Activated naive CD8-positive, alpha-beta T cell treated with anti-CD3 and anti-CD28 coated beads, Interleukin-2, amount 10 ng/mL, durations not matched to agents 7 days and 5 days (primary cell): ENCODE measurements at regions not wholly inside any gene's neighbourhood (a gene's known extent, or its start where the extent isn't known, plus 50 kb on each side); places are given as distances from the start of the nearest gene placed in this dataset.
"Not testable (repeated sequence)": the region's sequence is repeated elsewhere in the genome, so short reads cannot be mapped to it uniquely, and the experiment has no call there.

ENCODE experiments used
- ATAC-seq: fragments of 150-1000 bp; cut with Tn5 transposase; one replicate; pipeline ENCODE4 v1.10.0; 2021; ENCODE audit warnings: low read depth, moderate library complexity
- POLR2A ChIA-PET: fragments of 350-600 bp; sonication (Branson Sonifier 250); formaldehyde crosslinking; loops from one replicate; lab custom pipeline; 2021; ENCODE audit warnings: antibody characterized with exemption; lab: Charles Lee
- DNase-seq: peaks from one replicate; pipeline ENCODE4 v3.0.0; 2021
- H3K27ac Mint-ChIP-seq: one replicate; pipeline ENCODE4 v1.8.0; 2022; ENCODE audit warnings: mild to moderate bottlenecking, mixed read lengths
- H3K27me3 Mint-ChIP-seq: one replicate; pipeline ENCODE4 v1.8.0; 2022; ENCODE audit warnings: mild to moderate bottlenecking, moderate library complexity, mixed read lengths
- H3K36me3 Mint-ChIP-seq: one replicate; pipeline ENCODE4 v1.8.0; 2021; ENCODE audit warnings: mild to moderate bottlenecking, mixed read lengths
- H3K4me1 Mint-ChIP-seq: one replicate; pipeline ENCODE4 v1.8.0; 2021; ENCODE audit warnings: mixed read lengths
- H3K4me3 Mint-ChIP-seq: one replicate; pipeline ENCODE4 v1.8.0; 2022; ENCODE audit warnings: mild to moderate bottlenecking, moderate library complexity, mixed read lengths
- H3K9me3 Mint-ChIP-seq: one replicate; pipeline ENCODE4 v1.8.0; 2021; ENCODE audit warnings: mixed read lengths

DNA sequence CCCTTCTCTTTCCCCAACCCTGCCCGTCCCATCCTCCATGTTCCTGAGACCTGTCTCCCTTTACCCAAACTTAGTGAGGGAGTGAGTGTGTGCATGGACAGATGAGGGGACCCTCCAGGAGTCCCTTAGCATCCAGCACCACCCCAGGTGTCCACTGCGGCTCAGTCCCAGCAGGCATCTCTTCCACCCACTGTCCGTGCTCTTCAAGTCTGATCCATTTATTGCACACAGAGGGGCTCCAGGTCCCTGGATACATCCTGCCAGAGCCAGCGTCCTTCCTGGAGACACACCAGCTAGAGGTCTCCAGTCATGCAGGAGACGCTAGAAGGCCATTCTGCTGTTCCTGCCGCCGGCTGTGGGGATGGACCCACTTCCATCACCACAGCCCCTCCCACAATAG, 239.2 kb downstream of the ADGRD1 start:
- Mint-ChIP-seq H3K27me3 (peaks cover 4% of the 10 kb centered on the region), H3K4me1 (no peaks in the 10 kb centered on the region), H3K9me3 (peaks cover 1% of the 10 kb centered on the region), H3K4me3 (no peak overlapping the region), H3K36me3 (no peaks in the 10 kb centered on the region), H3K27ac (no peak overlapping the region)
- DNase-seq (no peak), ATAC-seq (no peak)
- POLR2A ChIA-PET: no interaction called here

DNA sequence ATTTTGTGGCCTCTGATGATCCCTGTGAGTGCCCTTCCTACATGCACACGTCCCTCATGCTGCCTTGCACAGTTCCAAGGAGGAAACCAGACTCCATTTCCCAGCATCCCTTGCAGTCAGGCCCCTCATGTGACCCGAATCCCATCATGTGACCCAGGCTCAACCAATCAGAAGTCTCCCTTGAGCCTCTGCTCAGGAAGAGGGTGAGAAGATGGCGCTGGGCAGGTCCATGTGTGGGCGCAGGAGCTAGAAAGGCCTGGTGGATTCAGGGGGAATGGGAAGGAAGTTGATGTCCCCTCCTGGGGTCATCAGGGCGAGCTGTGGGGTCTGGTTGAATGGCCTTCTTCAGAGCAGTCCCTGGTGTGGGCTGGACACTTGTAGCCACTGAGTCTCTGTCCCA, 240.5 kb downstream of the ADGRD1 start:
- H3K4me1 Mint-ChIP-seq: no peaks in the 10 kb centered on the region
- no peak overlapping the region for H3K27ac Mint-ChIP-seq
- POLR2A ChIA-PET: no interaction called here
- DNase-seq (no peak), ATAC-seq (no peak)
- no peak overlapping the region for H3K4me3 Mint-ChIP-seq
- no peaks in the 10 kb centered on the region for H3K9me3 Mint-ChIP-seq
- peaks cover 4% of the 10 kb centered on the region for H3K27me3 Mint-ChIP-seq
- no peaks in the 10 kb centered on the region for H3K36me3 Mint-ChIP-seq

GRCh38 chr12:131195796-131196195, 242.1 kb downstream of the ADGRD1 start:
- ATAC-seq (no peak), DNase-seq (no peak)
- Mint-ChIP-seq H3K27ac (no peak overlapping the region), H3K4me3 (no peak overlapping the region), H3K36me3 (no peaks in the 10 kb centered on the region), H3K4me1 (no peaks in the 10 kb centered on the region), H3K27me3 (peaks cover 4% of the 10 kb centered on the region), H3K9me3 (no peaks in the 10 kb centered on the region)
- POLR2A ChIA-PET: no interaction called here

GRCh38 chr12:131196220-131196619, 242.5 kb downstream of the ADGRD1 start:
- Mint-ChIP-seq H3K27me3 (peaks cover 4% of the 10 kb centered on the region), H3K36me3 (no peaks in the 10 kb centered on the region), H3K27ac (no peak overlapping the region), H3K4me3 (no peak overlapping the region), H3K4me1 (no peaks in the 10 kb centered on the region), H3K9me3 (no peaks in the 10 kb centered on the region)
- ATAC-seq: no peak
- DNase-seq: no peak
- POLR2A ChIA-PET: no interaction called here

- H3K36me3 Mint-ChIP-seq: no peaks in the 10 kb centered on the region
- no peak overlapping the region for H3K27ac Mint-ChIP-seq
- H3K9me3 Mint-ChIP-seq: no peaks in the 10 kb centered on the region
- H3K27me3 Mint-ChIP-seq: peaks cover 4% of the 10 kb centered on the region
- no peak overlapping the region for H3K4me3 Mint-ChIP-seq
- POLR2A ChIA-PET: no interaction called here
- DNase-seq: no peak
- no peaks in the 10 kb centered on the region for H3K4me1 Mint-ChIP-seq
- ATAC-seq: no peak
These were observed 243.8 kb downstream of the ADGRD1 start for GRCh38 chr12:131197490-131197889.

- Mint-ChIP-seq H3K27me3 (peaks cover 4% of the 10 kb centered on the region), H3K9me3 (no peaks in the 10 kb centered on the region), H3K27ac (no peak overlapping the region), H3K4me3 (no peak overlapping the region), H3K4me1 (no peaks in the 10 kb centered on the region), H3K36me3 (no peaks in the 10 kb centered on the region)
- DNase-seq (no peak), ATAC-seq (no peak)
- POLR2A ChIA-PET: no interaction called here
These were observed 245.5 kb downstream of the ADGRD1 start for GRCh38 chr12:131199221-131199620.

- H3K4me3 Mint-ChIP-seq, H3K4me1 Mint-ChIP-seq, H3K9me3 Mint-ChIP-seq, H3K27ac Mint-ChIP-seq, H3K27me3 Mint-ChIP-seq, DNase-seq, POLR2A ChIA-PET, H3K36me3 Mint-ChIP-seq: not testable (repeated sequence)
- ATAC-seq: peak; percentile 54
These were observed 248.2 kb downstream of the ADGRD1 start for GRCh38 chr12:131201912-131202311.

- H3K4me1 Mint-ChIP-seq: no peaks in the 10 kb centered on the region
- no peak overlapping the region for H3K4me3 Mint-ChIP-seq
- no peaks in the 10 kb centered on the region for H3K9me3 Mint-ChIP-seq
- H3K27me3 Mint-ChIP-seq: no peaks in the 10 kb centered on the region
- H3K27ac Mint-ChIP-seq: no peak overlapping the region
- ATAC-seq (no peak), DNase-seq (no peak)
- H3K36me3 Mint-ChIP-seq: no peaks in the 10 kb centered on the region
- POLR2A ChIA-PET: no interaction called here
These were observed 249.1 kb downstream of the ADGRD1 start for GRCh38 chr12:131202592-131203378.

- no peak overlapping the region for H3K27ac Mint-ChIP-seq
- H3K27me3 Mint-ChIP-seq: no peaks in the 10 kb centered on the region
- DNase-seq (no peak), ATAC-seq (no peak)
- no peaks in the 10 kb centered on the region for H3K4me1 Mint-ChIP-seq
- no peaks in the 10 kb centered on the region for H3K9me3 Mint-ChIP-seq
- POLR2A ChIA-PET: no interaction called here
- H3K4me3 Mint-ChIP-seq: no peak overlapping the region
- H3K36me3 Mint-ChIP-seq: no peaks in the 10 kb centered on the region
These were observed 250.1 kb downstream of the ADGRD1 start for GRCh38 chr12:131203666-131204415.

DNA sequence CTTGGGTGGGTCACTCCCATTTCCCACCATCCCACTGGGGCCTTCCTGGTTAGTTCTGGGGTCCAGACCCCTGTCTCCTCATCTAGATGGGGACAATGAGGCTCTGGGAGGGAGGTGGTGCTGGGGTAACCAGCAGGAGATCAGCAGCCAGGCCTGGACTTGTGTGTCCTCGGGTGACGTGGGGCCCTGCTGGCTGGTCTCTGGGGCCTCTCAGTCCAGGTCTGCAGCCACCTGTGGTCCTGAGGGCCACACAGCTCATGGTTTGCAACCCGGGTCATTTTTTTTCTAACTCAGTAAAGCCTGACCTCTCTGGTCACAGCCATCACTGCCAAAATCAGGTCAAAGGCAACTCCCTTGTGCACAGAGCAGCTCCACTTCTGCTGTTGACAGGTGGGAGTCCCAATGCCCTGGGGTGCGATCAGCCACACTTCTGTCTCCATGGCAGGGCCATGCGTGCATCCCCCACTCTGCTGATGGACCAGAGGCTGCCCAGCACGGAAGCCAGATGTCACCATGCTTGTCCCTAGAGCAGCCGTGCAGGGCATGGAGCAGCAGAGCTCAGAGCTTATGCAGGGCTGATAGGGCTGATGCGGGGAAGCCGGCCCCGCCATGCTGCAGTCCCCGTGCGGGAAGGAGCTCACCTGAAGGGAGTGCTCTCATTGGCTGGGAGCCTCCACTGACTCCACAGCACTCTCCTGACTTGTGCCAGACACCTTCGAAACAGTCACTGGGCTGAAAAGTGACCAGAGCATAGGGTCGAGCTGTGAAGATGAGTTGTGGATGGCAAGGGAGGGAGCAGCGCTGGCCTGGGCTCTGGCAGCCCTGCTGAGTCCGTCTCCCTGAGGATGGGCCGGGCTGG, 250.9 kb downstream of the ADGRD1 start:
- Mint-ChIP-seq H3K36me3 (no peaks in the 10 kb centered on the region), H3K4me3 (no peak overlapping the region), H3K27me3 (peaks cover under 1% of the 10 kb centered on the region), H3K4me1 (peaks cover 6% of the 10 kb centered on the region), H3K9me3 (no peaks in the 10 kb centered on the region), H3K27ac (no peak overlapping the region)
- ATAC-seq (no peak), DNase-seq (no peak)
- POLR2A ChIA-PET: no interaction called here

- H3K36me3 Mint-ChIP-seq, POLR2A ChIA-PET, DNase-seq, H3K4me1 Mint-ChIP-seq, H3K4me3 Mint-ChIP-seq, H3K27ac Mint-ChIP-seq, ATAC-seq, H3K27me3 Mint-ChIP-seq, H3K9me3 Mint-ChIP-seq: not testable (repeated sequence)
These were observed 251.7 kb downstream of the ADGRD1 start for GRCh38 chr12:131205275-131205933.

GRCh38 chr12:131206630-131207299, 253.1 kb downstream of the ADGRD1 start:
- POLR2A ChIA-PET, H3K27ac Mint-ChIP-seq: not testable (repeated sequence)

GRCh38 chr12:131207300-131207660, 253.6 kb downstream of the ADGRD1 start:
- H3K4me3 Mint-ChIP-seq, H3K27me3 Mint-ChIP-seq, H3K36me3 Mint-ChIP-seq, POLR2A ChIA-PET, DNase-seq, H3K27ac Mint-ChIP-seq, ATAC-seq, H3K9me3 Mint-ChIP-seq: not testable (repeated sequence)
- peaks cover 16% of the 10 kb centered on the region for H3K4me1 Mint-ChIP-seq

More at GRCh38 chr12:131206630-131207299, 253.1 kb downstream of the ADGRD1 start:
- H3K4me3 Mint-ChIP-seq, H3K9me3 Mint-ChIP-seq, H3K36me3 Mint-ChIP-seq, ATAC-seq, DNase-seq, H3K27me3 Mint-ChIP-seq: not testable (repeated sequence)
- peaks cover 14% of the 10 kb centered on the region for H3K4me1 Mint-ChIP-seq
